ENCODE measurements at regions not wholly inside any gene's neighbourhood (a gene's known extent, or its start where the extent isn't known, plus 50 kb on each side); places are given as distances from the start of the nearest gene placed in this dataset.
"Not testable (repeated sequence)": the region's sequence is repeated elsewhere in the genome, so short reads cannot be mapped to it uniquely, and the experiment has no call there.

GRCh38 chr10:78443900-78444571, 410.4 kb downstream of the RPS24 start:
- DNase-seq = no peak

GRCh38 chr10:78444741-78445140, 411.1 kb downstream of the RPS24 start:
- not testable (repeated sequence) for DNase-seq

GRCh38 chr10:78445308-78445707, 411.6 kb downstream of the RPS24 start:
- DNase-seq = no peak

- no peak for DNase-seq
These were observed 414.8 kb downstream of the RPS24 start for GRCh38 chr10:78448470-78448869.

GRCh38 chr10:78448994-78449418, 415.3 kb downstream of the RPS24 start:
- DNase-seq = no peak

GRCh38 chr10:78449554-78449953, 415.9 kb downstream of the RPS24 start:
- DNase-seq = no peak

GRCh38 chr10:78450239-78450638, 416.6 kb downstream of the RPS24 start:
- no peak for DNase-seq

- DNase-seq = no peak
These were observed 417.3 kb downstream of the RPS24 start for GRCh38 chr10:78450807-78451485.

- DNase-seq = no peak
These were observed 417.9 kb downstream of the RPS24 start for GRCh38 chr10:78451592-78451991.

- DNase-seq = no peak
These were observed 420.5 kb downstream of the RPS24 start for GRCh38 chr10:78454123-78454645.

- DNase-seq = no peak
These were observed 421.6 kb downstream of the RPS24 start for GRCh38 chr10:78455236-78455635.

GRCh38 chr10:78455811-78456210, 422.1 kb downstream of the RPS24 start:
- no peak for DNase-seq

GRCh38 chr10:78456649-78457400, 423.2 kb downstream of the RPS24 start:
- DNase-seq = no peak

- DNase-seq = no peak
These were observed 424.3 kb downstream of the RPS24 start for GRCh38 chr10:78457804-78458482.

- no peak for DNase-seq
These were observed 425.4 kb downstream of the RPS24 start for GRCh38 chr10:78458983-78459638.

GRCh38 chr10:78459639-78460037, 426.0 kb downstream of the RPS24 start:
- DNase-seq = no peak

GRCh38 chr10:78460204-78460603, 426.5 kb downstream of the RPS24 start:
- no peak for DNase-seq

GRCh38 chr10:78461333-78461732, 427.7 kb downstream of the RPS24 start:
- no peak for DNase-seq

GRCh38 chr10:78462176-78462575, 428.5 kb downstream of the RPS24 start:
- no peak for DNase-seq

- no peak for DNase-seq
These were observed 429.1 kb downstream of the RPS24 start for GRCh38 chr10:78462726-78463228.

GRCh38 chr10:78464118-78464855, 430.6 kb downstream of the RPS24 start:
- DNase-seq = no peak

GRCh38 chr10:78464856-78465267, 431.2 kb downstream of the RPS24 start:
- DNase-seq = no peak
